ENCODE measurements at regions not wholly inside any gene's neighbourhood (a gene's known extent, or its start where the extent isn't known, plus 50 kb on each side); places are given as distances from the start of the nearest gene placed in this dataset.

GRCh38 chr2:198252472-198252871 lies 448.1 kb downstream of the PLCL1 start:
- H3K27me3 ChIP-seq: no peaks in the 10 kb centered on the region
- no peak for TF ChIP-seq CTCF (IDR thresholded peaks at IDR 0.05)
- H3K4me1 ChIP-seq: no peaks in the 10 kb centered on the region
- no peaks in the 10 kb centered on the region for H3K36me3 ChIP-seq
- no peak for DNase-seq
- intact Hi-C loops (cut with DNase I; ENCODE audit: low total_unique reads): no loop called here
- no peak overlapping the region for H3K27ac ChIP-seq
- H3K4me3 ChIP-seq: no peak overlapping the region
- no peaks in the 10 kb centered on the region for H3K9me3 ChIP-seq

GRCh38 chr2:198242093-198242492 lies 437.7 kb downstream of the PLCL1 start:
- Histone ChIP-seq H3K27ac (no peak overlapping the region), H3K9me3 (no peaks in the 10 kb centered on the region), H3K4me3 (no peak overlapping the region), H3K4me1 (no peaks in the 10 kb centered on the region), H3K36me3 (no peaks in the 10 kb centered on the region), H3K27me3 (no peaks in the 10 kb centered on the region)
- DNase-seq: no peak
- TF ChIP-seq CTCF (IDR thresholded peaks at IDR 0.05): no peak
- intact Hi-C loops (cut with DNase I; ENCODE audit: low total_unique reads): no loop called here

GRCh38 chr2:198238429-198238828 lies 434.0 kb downstream of the PLCL1 start:
- no peaks in the 10 kb centered on the region for H3K36me3 ChIP-seq
- intact Hi-C loops (cut with DNase I; ENCODE audit: low total_unique reads): no loop called here
- no peak for DNase-seq
- H3K4me1 ChIP-seq: no peaks in the 10 kb centered on the region
- no peaks in the 10 kb centered on the region for H3K9me3 ChIP-seq
- no peaks in the 10 kb centered on the region for H3K27me3 ChIP-seq
- TF ChIP-seq CTCF (IDR thresholded peaks at IDR 0.05): no peak
- H3K4me3 ChIP-seq: no peak overlapping the region
- no peak overlapping the region for H3K27ac ChIP-seq

- H3K36me3 ChIP-seq: no peaks in the 10 kb centered on the region
- intact Hi-C loops (cut with DNase I; ENCODE audit: low total_unique reads): no loop called here
- TF ChIP-seq CTCF (IDR thresholded peaks at IDR 0.05): no peak
- no peak overlapping the region for H3K27ac ChIP-seq
- DNase-seq: no peak
- H3K9me3 ChIP-seq: no peaks in the 10 kb centered on the region
- H3K4me1 ChIP-seq: no peaks in the 10 kb centered on the region
- H3K4me3 ChIP-seq: no peak overlapping the region
- no peaks in the 10 kb centered on the region for H3K27me3 ChIP-seq
Observed at GRCh38 chr2:198236338-198236737, 431.9 kb downstream of the PLCL1 start.

GRCh38 chr2:198232281-198232680 lies 427.9 kb downstream of the PLCL1 start:
- TF ChIP-seq CTCF (IDR thresholded peaks at IDR 0.05): no peak
- Histone ChIP-seq H3K4me1 (no peaks in the 10 kb centered on the region), H3K27me3 (no peaks in the 10 kb centered on the region), H3K4me3 (no peak overlapping the region), H3K27ac (no peak overlapping the region), H3K9me3 (no peaks in the 10 kb centered on the region), H3K36me3 (no peaks in the 10 kb centered on the region)
- no peak for DNase-seq
- intact Hi-C loops (cut with DNase I; ENCODE audit: low total_unique reads): no loop called here

- no peaks in the 10 kb centered on the region for H3K9me3 ChIP-seq
- no peak overlapping the region for H3K4me3 ChIP-seq
- intact Hi-C loops (cut with DNase I; ENCODE audit: low total_unique reads): no loop called here
- H3K4me1 ChIP-seq: no peaks in the 10 kb centered on the region
- TF ChIP-seq CTCF (IDR thresholded peaks at IDR 0.05): no peak
- no peak overlapping the region for H3K27ac ChIP-seq
- H3K36me3 ChIP-seq: no peaks in the 10 kb centered on the region
- H3K27me3 ChIP-seq: no peaks in the 10 kb centered on the region
- no peak for DNase-seq
Observed at GRCh38 chr2:198231562-198231961, 427.2 kb downstream of the PLCL1 start.
